H9 (cell line): ENCODE measurements at regions not wholly inside any gene's neighbourhood (a gene's known extent, or its start where the extent isn't known, plus 50 kb on each side); places are given as distances from the start of the nearest gene placed in this dataset.
A peak's percentile ranks its signal among the peaks of the same experiment; 100 is the strongest.

Source experiments
- DNase-seq: peaks from one replicate; pipeline ENCODE4 v3.0.0-alpha.2; 2017
- H2AFZ ChIP-seq: one replicate; pipeline ENCODE4 v1.6.1; 2013; ENCODE audit warnings: mild to moderate bottlenecking, low read length, control low read depth, moderate library complexity
- H2AK5ac ChIP-seq: 2 replicates; pipeline ENCODE4 v1.6.1; 2013; ENCODE audit warnings: low read length, control low read depth, mixed read lengths; ENCODE audit not compliant: insufficient read length
- H2BK120ac ChIP-seq: one replicate; pipeline ENCODE4 v1.6.1; 2013; ENCODE audit warnings: low read depth, mild to moderate bottlenecking, low read length, control low read depth, inconsistent platforms; ENCODE audit not compliant: poor library complexity, severe bottlenecking
- H2BK12ac ChIP-seq: 2 replicates; pipeline ENCODE4 v1.6.1; 2013; ENCODE audit warnings: low read length, control low read depth, mixed read lengths, low read depth; ENCODE audit not compliant: insufficient read length
- H2BK15ac ChIP-seq: 2 replicates; pipeline ENCODE4 v1.6.1; 2013; ENCODE audit warnings: low read depth, low read length, control low read depth
- H2BK20ac ChIP-seq: one replicate; pipeline ENCODE4 v1.6.1; 2013; ENCODE audit warnings: low read depth, mild to moderate bottlenecking, low read length, control low read depth, inconsistent platforms; ENCODE audit not compliant: poor library complexity, severe bottlenecking
- H2BK5ac ChIP-seq: 2 replicates; pipeline ENCODE4 v1.6.1; 2013; ENCODE audit warnings: low read length, control low read depth, mixed read lengths; ENCODE audit not compliant: insufficient read length
- H3K14ac ChIP-seq: 2 replicates; pipeline ENCODE4 v1.6.1; 2013; ENCODE audit warnings: low read length, control low read depth; ENCODE audit not compliant: insufficient read depth
- H3K18ac ChIP-seq: 2 replicates; pipeline ENCODE4 v1.6.1; 2013; ENCODE audit warnings: low read depth, mild to moderate bottlenecking, mixed read lengths, low read length, control low read depth; ENCODE audit not compliant: insufficient read length
- H3K23ac ChIP-seq: 2 replicates; pipeline ENCODE4 v1.6.1; 2013; ENCODE audit warnings: low read length, control low read depth, mixed read lengths, low read depth; ENCODE audit not compliant: insufficient read length
- H3K23me2 ChIP-seq: 2 replicates; pipeline ENCODE4 v1.6.1; 2013; ENCODE audit warnings: low read depth, mild to moderate bottlenecking, mixed read lengths, low read length, control low read depth; ENCODE audit not compliant: insufficient read length, poor library complexity, severe bottlenecking
- H3K27ac ChIP-seq: 2 replicates; pipeline ENCODE4 v1.5.1; 2013; ENCODE audit warnings: low read length, control low read depth, mixed read lengths, low read depth; ENCODE audit not compliant: insufficient read length
- H3K27me3 ChIP-seq: 2 replicates; pipeline ENCODE4 v1.6.1; 2013; ENCODE audit warnings: low read length, control low read depth, inconsistent platforms; ENCODE audit not compliant: insufficient read depth
- H3K4ac ChIP-seq: 2 replicates; pipeline ENCODE4 v1.6.1; 2013; ENCODE audit warnings: low read depth, mild to moderate bottlenecking, control low read depth, inconsistent platforms, low read length, moderate library complexity
- H3K4me1 ChIP-seq: 2 replicates; pipeline ENCODE4 v1.6.1; 2013; ENCODE audit warnings: low read length, control low read depth, inconsistent platforms; ENCODE audit not compliant: insufficient read depth
- H3K4me2 ChIP-seq: 2 replicates; pipeline ENCODE4 v1.6.1; 2013; ENCODE audit warnings: low read length, control low read depth, mixed read lengths; ENCODE audit not compliant: insufficient read length, insufficient read depth
- H3K56ac ChIP-seq: 2 replicates; pipeline ENCODE4 v1.6.1; 2013; ENCODE audit warnings: low read depth, mild to moderate bottlenecking, mixed read lengths, low read length, control low read depth; ENCODE audit not compliant: insufficient read length
- H3K79me1 ChIP-seq: 2 replicates; pipeline ENCODE4 v1.6.1; 2013; ENCODE audit warnings: low read depth, mild to moderate bottlenecking, moderate library complexity, low read length, control low read depth, inconsistent platforms; ENCODE audit not compliant: insufficient read depth, poor library complexity, severe bottlenecking
- H3K79me2 ChIP-seq: 2 replicates; pipeline ENCODE4 v1.6.1; 2013; ENCODE audit warnings: low read length, control low read depth, inconsistent platforms; ENCODE audit not compliant: insufficient read depth
- H3K9ac ChIP-seq: 2 replicates; pipeline ENCODE4 v1.6.1; 2013; ENCODE audit warnings: low read length, control low read depth, mixed read lengths; ENCODE audit not compliant: insufficient read length; ENCODE audit errors: extremely low read depth
- H3K9me3 ChIP-seq: one replicate; pipeline ENCODE4 v1.6.1; 2013; ENCODE audit warnings: low read depth, low read length, inconsistent platforms; ENCODE audit not compliant: control insufficient read depth
- H3T11ph ChIP-seq: one replicate; pipeline ENCODE4 v1.6.1; 2013; ENCODE audit warnings: mild to moderate bottlenecking, low read length, control low read depth, inconsistent platforms
- H4K20me1 ChIP-seq: one replicate; pipeline ENCODE4 v1.6.1; 2013; ENCODE audit not compliant: control insufficient read depth, insufficient read length, insufficient read depth
- H4K5ac ChIP-seq: 2 replicates; pipeline ENCODE4 v1.6.1; 2013; ENCODE audit warnings: low read depth, mild to moderate bottlenecking, mixed read lengths, low read length, control low read depth; ENCODE audit not compliant: insufficient read length
- H4K8ac ChIP-seq: replicated peaks from 2 replicates; pipeline ENCODE4 v1.6.1; 2013; ENCODE audit warnings: low read length, control low read depth, mixed read lengths, low read depth; ENCODE audit not compliant: insufficient read length
- H4K91ac ChIP-seq: 2 replicates; pipeline ENCODE4 v1.6.1; 2013; ENCODE audit warnings: low read depth, mild to moderate bottlenecking, moderate library complexity, mixed read lengths, low read length, control low read depth; ENCODE audit not compliant: insufficient read length
- H3K27ac Mint-ChIP-seq, 3 experiments: 2 replicates in 2 of 3; 3 replicates in 1 of 3; pipeline ENCODE4 v1.8.0; 2020 to 2021; ENCODE audit warnings: mixed read lengths in 3 of 3, mild to moderate bottlenecking in 1 of 3, moderate library complexity in 1 of 3
- H3K27me3 Mint-ChIP-seq: 2 replicates; pipeline ENCODE4 v1.8.0; 2021; ENCODE audit warnings: low read depth, mild to moderate bottlenecking, moderate library complexity, mixed read lengths
- H3K36me3 Mint-ChIP-seq, 3 experiments: 2 replicates in 2 of 3; 3 replicates in 1 of 3; pipeline ENCODE4 v1.8.0; 2020 to 2021; ENCODE audit warnings: low read depth in 3 of 3, mixed read lengths in 3 of 3; ENCODE audit not compliant: insufficient read depth in 1 of 3
- H3K4me1 Mint-ChIP-seq, 2 experiments: 2 replicates each; pipeline ENCODE4 v1.8.0; 2020; ENCODE audit warnings: mixed read lengths in 2 of 2
- H3K4me3 Mint-ChIP-seq, 2 experiments: 2 replicates in 1 of 2; 3 replicates in 1 of 2; pipeline ENCODE4 v1.8.0; 2020 to 2021; ENCODE audit warnings: mild to moderate bottlenecking in 2 of 2, mixed read lengths in 2 of 2, moderate library complexity in 1 of 2
- H3K9me3 Mint-ChIP-seq, 2 experiments: 2 replicates in 1 of 2; 3 replicates in 1 of 2; pipeline ENCODE4 v1.8.0; 2020; ENCODE audit warnings: mild to moderate bottlenecking in 2 of 2, mixed read lengths in 2 of 2, moderate library complexity in 1 of 2
- WGBS: extraction: QIAGEN DNeasy Blood & Tissue Kit; methylation state at CpG from one replicate; pipeline ENCODE4 v1.1.7; 2013; ENCODE audit warnings: missing lambda C conversion rate, low lambda C conversion rate, mixed read lengths; ENCODE audit not compliant: insufficient read length; ENCODE audit errors: extremely low coverage; 5-methylcytosine and 5-hydroxymethylcytosine counted together
- TF ChIP-seq, protein P1 (sequence below): fragments of 200-600 bp; sonication (generic); conservative IDR thresholded peaks from 3 replicates; pipeline ENCODE4 v1.8.0; 2021; ENCODE audit warnings: antibody characterized with exemption, mild to moderate bottlenecking

DNA sequence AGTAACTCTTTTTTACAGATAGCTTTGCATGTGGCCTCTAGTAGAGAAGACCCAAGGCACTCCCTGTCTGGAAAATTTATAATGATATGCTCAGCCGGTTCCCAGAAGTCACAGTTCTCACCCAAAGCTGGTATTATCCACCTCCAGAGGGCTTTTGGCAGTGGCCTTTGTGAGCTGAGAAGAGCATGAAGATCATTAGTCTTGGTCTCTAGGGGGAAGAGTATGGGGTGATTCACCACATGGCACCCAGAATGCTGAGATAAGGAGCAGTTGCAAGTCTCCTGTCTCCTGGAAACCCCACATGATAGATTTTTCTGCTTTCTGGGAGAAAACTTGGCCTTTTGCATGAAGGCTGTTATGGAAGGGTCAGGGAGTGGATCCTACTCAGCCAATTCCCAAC lies 75.4 kb upstream of the PRPS1 start:
- no peaks in the 10 kb centered on the region for H4K20me1 ChIP-seq
- H3K79me1 ChIP-seq: no peaks in the 10 kb centered on the region
- H4K8ac ChIP-seq: no peak overlapping the region
- no peak overlapping the region for H3K23ac ChIP-seq
- H3K4ac ChIP-seq: no peak overlapping the region
- DNase-seq: no peak
- TF ChIP-seq, protein P1, sequence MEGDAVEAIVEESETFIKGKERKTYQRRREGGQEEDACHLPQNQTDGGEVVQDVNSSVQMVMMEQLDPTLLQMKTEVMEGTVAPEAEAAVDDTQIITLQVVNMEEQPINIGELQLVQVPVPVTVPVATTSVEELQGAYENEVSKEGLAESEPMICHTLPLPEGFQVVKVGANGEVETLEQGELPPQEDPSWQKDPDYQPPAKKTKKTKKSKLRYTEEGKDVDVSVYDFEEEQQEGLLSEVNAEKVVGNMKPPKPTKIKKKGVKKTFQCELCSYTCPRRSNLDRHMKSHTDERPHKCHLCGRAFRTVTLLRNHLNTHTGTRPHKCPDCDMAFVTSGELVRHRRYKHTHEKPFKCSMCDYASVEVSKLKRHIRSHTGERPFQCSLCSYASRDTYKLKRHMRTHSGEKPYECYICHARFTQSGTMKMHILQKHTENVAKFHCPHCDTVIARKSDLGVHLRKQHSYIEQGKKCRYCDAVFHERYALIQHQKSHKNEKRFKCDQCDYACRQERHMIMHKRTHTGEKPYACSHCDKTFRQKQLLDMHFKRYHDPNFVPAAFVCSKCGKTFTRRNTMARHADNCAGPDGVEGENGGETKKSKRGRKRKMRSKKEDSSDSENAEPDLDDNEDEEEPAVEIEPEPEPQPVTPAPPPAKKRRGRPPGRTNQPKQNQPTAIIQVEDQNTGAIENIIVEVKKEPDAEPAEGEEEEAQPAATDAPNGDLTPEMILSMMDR: no peak
- no peak overlapping the region for H2BK12ac ChIP-seq
- H3K14ac ChIP-seq: no peak overlapping the region
- WGBS: no CpG with 5 or more reads among the region's 1 CpG
- H2BK120ac ChIP-seq: no peak overlapping the region
- no peak overlapping the region for H3K18ac ChIP-seq
- H3K27ac Mint-ChIP-seq: 0 out of 7 replicates have a peak overlapping the region, but pooled peaks of 1 of the 3 experiments have one; percentile 40
- peaks cover 8% of the 10 kb centered on the region for H3K27me3 Mint-ChIP-seq
- no peak overlapping the region for H2BK20ac ChIP-seq
- H3K23me2 ChIP-seq: no peaks in the 10 kb centered on the region
- peaks cover 0 to 5% of the 10 kb centered on the region in 2 experiments; a peak in 1 of 4 replicates for H3K4me1 Mint-ChIP-seq
- H2AFZ ChIP-seq: no peak overlapping the region
- H3K27ac ChIP-seq: no peak overlapping the region
- no peak overlapping the region for H2BK5ac ChIP-seq
- H4K91ac ChIP-seq: no peak overlapping the region
- no peak overlapping the region for H3T11ph ChIP-seq
- peaks cover 0 to 30% of the 10 kb centered on the region in 2 experiments; a peak in 2 of 5 replicates for H3K9me3 Mint-ChIP-seq
- no peak overlapping the region for H3K56ac ChIP-seq
- no peak overlapping the region for H2AK5ac ChIP-seq
- no peak overlapping the region for H3K9ac ChIP-seq
- H3K4me3 Mint-ChIP-seq: no peak overlapping the region
- no peak overlapping the region for H4K5ac ChIP-seq
- H3K4me1 ChIP-seq: no peaks in the 10 kb centered on the region
- no peaks in the 10 kb centered on the region for H3K79me2 ChIP-seq
- no peaks in the 10 kb centered on the region for H3K27me3 ChIP-seq
- peaks cover 0 to 2% (median 0%) of the 10 kb centered on the region in 3 experiments; a peak in 2 of 7 replicates for H3K36me3 Mint-ChIP-seq
- H3K4me2 ChIP-seq: no peak overlapping the region
- H3K9me3 ChIP-seq: no peaks in the 10 kb centered on the region
- H2BK15ac ChIP-seq: no peak overlapping the region
